ENCODE measurements at regions not wholly inside any gene's neighbourhood (a gene's known extent, or its start where the extent isn't known, plus 50 kb on each side); places are given as distances from the start of the nearest gene placed in this dataset.

DNA sequence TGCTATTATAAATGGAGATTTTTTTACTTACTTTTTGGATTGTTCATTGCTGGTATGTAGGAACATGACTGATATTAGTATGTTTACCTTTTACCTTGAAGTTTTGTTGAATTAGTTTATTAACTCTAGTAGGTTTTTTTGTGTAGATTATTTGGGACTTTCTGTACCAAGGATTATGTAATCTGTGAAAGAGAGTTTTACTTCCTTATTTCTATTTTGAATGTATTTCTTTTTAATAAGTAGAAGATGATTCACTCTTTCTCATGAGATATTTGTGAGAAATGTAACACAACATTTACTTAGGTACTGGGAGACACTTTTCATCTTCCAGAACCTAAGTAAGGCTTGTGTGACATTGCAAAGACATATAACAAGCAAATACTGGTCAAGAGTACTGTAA, 473.9 kb upstream of the HS3ST5 start:
- Histone ChIP-seq H2AFZ (ENCODE audit: low read depth, low read length) (no peak overlapping the region), H3K4me1 (replicated peaks in 1 of 2; ENCODE audit: control insufficient read depth in 2 of 2, insufficient read depth in 2 of 2, low read length in 2 of 2) (no peaks in the 10 kb centered on the region), H3K9ac (ENCODE audit: insufficient read depth in 1 of 2, low read depth in 2 of 2, low read length in 2 of 2) (no peak overlapping the region), H3K4me3 (no peak overlapping the region), H4K20me1 (replicated peaks; ENCODE audit: control insufficient read depth, insufficient read depth, low read length) (no peaks in the 10 kb centered on the region), H3K9me3 (replicated peaks; ENCODE audit: control insufficient read depth, insufficient read depth, low read depth, low read length) (no peaks in the 10 kb centered on the region; the same call in none of the 2 replicates), H3K9me1 (ENCODE audit: control insufficient read depth, insufficient read depth, low read length) (no peaks in the 10 kb centered on the region), H3K27ac (ENCODE audit: extremely low read depth, low read depth, low read length) (no peak overlapping the region), H3K4me2 (ENCODE audit: insufficient read depth, low read length) (no peak overlapping the region), H3K79me2 (ENCODE audit: control insufficient read depth, insufficient read depth, low read length) (no peaks in the 10 kb centered on the region), H3K27me3 (ENCODE audit: control insufficient read depth in 2 of 2, insufficient read depth in 2 of 2, low read length in 2 of 2) (no peaks in the 10 kb centered on the region), H3K36me3 (ENCODE audit: control insufficient read depth, insufficient read depth, low read length) (no peaks in the 10 kb centered on the region)
- in situ Hi-C loops (cut with MboI): no loop called here
- no TSS peak for BruUV-seq (replicated peaks)
- CTCF ChIA-PET (ENCODE audit: low intra/inter-chr PET ratio): no interaction called here
- POLR2A ChIA-PET: no interaction called here
- no peak for DNase-seq (ENCODE audit: extremely low read depth in 1 of 4, low spot score in 3 of 4)
- TF ChIP-seq MTF1 (CRISPR knock-in tag; IDR thresholded peaks at IDR 0.05; ENCODE audit: borderline replicate concordance): no peak
- TF ChIP-seq, protein P1, sequence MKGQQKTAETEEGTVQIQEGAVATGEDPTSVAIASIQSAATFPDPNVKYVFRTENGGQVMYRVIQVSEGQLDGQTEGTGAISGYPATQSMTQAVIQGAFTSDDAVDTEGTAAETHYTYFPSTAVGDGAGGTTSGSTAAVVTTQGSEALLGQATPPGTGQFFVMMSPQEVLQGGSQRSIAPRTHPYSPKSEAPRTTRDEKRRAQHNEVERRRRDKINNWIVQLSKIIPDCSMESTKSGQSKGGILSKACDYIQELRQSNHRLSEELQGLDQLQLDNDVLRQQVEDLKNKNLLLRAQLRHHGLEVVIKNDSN (CRISPR knock-in tag; IDR thresholded peaks at IDR 0.05): no peak
- TF ChIP-seq KDM2B (CRISPR knock-in tag; IDR thresholded peaks at IDR 0.05): no peak
- TF ChIP-seq NCOA4 (IDR thresholded peaks at IDR 0.05; ENCODE audit: partially characterized antibody): no peak
- TF ChIP-seq BRD9 (IDR thresholded peaks at IDR 0.05; ENCODE audit: low read depth, partially characterized antibody): no peak
- TF ChIP-seq EP400 (IDR thresholded peaks at IDR 0.05): no peak
- TF ChIP-seq FOXJ3 (CRISPR knock-in tag; IDR thresholded peaks at IDR 0.05): no peak
- TF ChIP-seq NCOA6 (IDR thresholded peaks at IDR 0.05): no peak
- no peak for TF ChIP-seq ZC3H4 (CRISPR knock-in tag; IDR thresholded peaks at IDR 0.05; ENCODE audit: borderline replicate concordance)
- no peak for TF ChIP-seq MIER1 (IDR thresholded peaks at IDR 0.05; ENCODE audit: low read depth)
- TF ChIP-seq NCOR1 (IDR thresholded peaks at IDR 0.05): no peak
- TF ChIP-seq HCFC1 (IDR thresholded peaks at IDR 0.05; ENCODE audit: low read depth, low read length): no peak
- TF ChIP-seq FOXA3 (CRISPR knock-in tag; conservative IDR thresholded peaks at IDR 0.05 in 1 of 2, IDR thresholded peaks at IDR 0.05 in 1 of 2): no peak
- no peak for TF ChIP-seq ELF1 (tag; IDR thresholded peaks at IDR 0.05)
- no peak for TF ChIP-seq ATF3 (IDR thresholded peaks at IDR 0.05)
- TF ChIP-seq ATF3 (CRISPR knock-in tag; conservative IDR thresholded peaks at IDR 0.05): no peak
- no peak for TF ChIP-seq CXXC5 (CRISPR knock-in tag; IDR thresholded peaks at IDR 0.05)
- TF ChIP-seq TGIF2 (CRISPR knock-in tag; IDR thresholded peaks at IDR 0.05): no peak
- TF ChIP-seq SP2 (IDR thresholded peaks at IDR 0.05; ENCODE audit: extremely low read depth, low read depth, low read length, poor library complexity, severe bottlenecking): no peak
- intact Hi-C loops (cut with micrococcal nuclease): no loop called here
- FAIRE-seq: no peak
- no peak for ATAC-seq

Data from K562 (cell line).